ENCODE measurements at regions not wholly inside any gene's neighbourhood (a gene's known extent, or its start where the extent isn't known, plus 50 kb on each side); places are given as distances from the start of the nearest gene placed in this dataset.

- no peak for TF ChIP-seq ATF3 (IDR thresholded peaks at IDR 0.05)
- TF ChIP-seq EGR1 (IDR thresholded peaks at IDR 0.05; ENCODE audit: low read depth in 2 of 2) = no peak
- no peak for TF ChIP-seq RXRA (IDR thresholded peaks at IDR 0.05)
- DNase-seq (ENCODE audit: low spot score) = no peak
- Histone ChIP-seq H3K27ac (ENCODE audit: low read depth in 1 of 2, low read length in 2 of 2) (no peak overlapping the region), H3K4me1 (ENCODE audit: control insufficient read depth in 4 of 4, insufficient read depth in 4 of 4, low read length in 3 of 4) (no peaks in the 10 kb centered on the region), H3K36me3 (ENCODE audit: control insufficient read depth in 4 of 4, insufficient read depth in 3 of 4, low read depth in 1 of 4, low read length in 3 of 4) (no peaks in the 10 kb centered on the region), H3K27me3 (ENCODE audit: control insufficient read depth in 4 of 4, insufficient read depth in 4 of 4, low read length in 3 of 4) (no peaks in the 10 kb centered on the region), H3K9ac (ENCODE audit: low read depth in 1 of 2, low read length in 2 of 2) (no peak overlapping the region), H3K9me3 (ENCODE audit: control insufficient read depth in 4 of 4, low read length in 3 of 4) (no peaks in the 10 kb centered on the region), H3K4me3 (ENCODE audit: low read depth in 1 of 3, low read length in 3 of 3) (no peak overlapping the region)
- WGBS = 69% methylated on average over 3 of the region's 3 CpGs
Observed at GRCh38 chr13:23513455-23513854, 56.8 kb upstream of the TNFRSF19 start.

- no peak for TF ChIP-seq FOXA2 (IDR thresholded peaks at IDR 0.05)
- TF ChIP-seq TAF1 (conservative IDR thresholded peaks at IDR 0.05) = no peak
- TF ChIP-seq YY1 (IDR thresholded peaks at IDR 0.05) = no peak
- no peak for TF ChIP-seq ZBTB33 (IDR thresholded peaks at IDR 0.05)
- no peak for TF ChIP-seq SP1 (IDR thresholded peaks at IDR 0.05)
- TF ChIP-seq FOXA1 (IDR thresholded peaks at IDR 0.05) = no peak
- TF ChIP-seq GABPA (IDR thresholded peaks at IDR 0.05 in 1 of 2, conservative IDR thresholded peaks at IDR 0.05 in 1 of 2) = no peak
- no peak for TF ChIP-seq RAD21 (IDR thresholded peaks at IDR 0.05)
- TF ChIP-seq MAX (IDR thresholded peaks at IDR 0.05) = no peak
- no peak for TF ChIP-seq RXRA (IDR thresholded peaks at IDR 0.05)
- no peak for TF ChIP-seq ATF3 (IDR thresholded peaks at IDR 0.05)
- no peak for TF ChIP-seq CTCF (IDR thresholded peaks at IDR 0.05; ENCODE audit: low read depth, low read length, missing input control)
- no peak for TF ChIP-seq HNF4G (IDR thresholded peaks at IDR 0.05)
- no peak for TF ChIP-seq REST (IDR thresholded peaks at IDR 0.05)
- no peak for TF ChIP-seq HNF4A (conservative IDR thresholded peaks at IDR 0.05)
- TF ChIP-seq EGR1 (IDR thresholded peaks at IDR 0.05; ENCODE audit: low read depth in 2 of 2) = no peak
- no peaks in the 10 kb centered on the region for H3K9me3 ChIP-seq (ENCODE audit: control insufficient read depth in 4 of 4, low read length in 3 of 4)
Observed at GRCh38 chr13:23514076-23514475, 56.1 kb upstream of the TNFRSF19 start.

More at GRCh38 chr13:23514076-23514475, 56.1 kb upstream of the TNFRSF19 start:
- H3K4me1 ChIP-seq (ENCODE audit: control insufficient read depth in 4 of 4, insufficient read depth in 4 of 4, low read length in 3 of 4) = no peaks in the 10 kb centered on the region
- H3K36me3 ChIP-seq (ENCODE audit: control insufficient read depth in 4 of 4, insufficient read depth in 3 of 4, low read depth in 1 of 4, low read length in 3 of 4) = no peaks in the 10 kb centered on the region
- no peak for DNase-seq (ENCODE audit: low spot score)
- no peaks in the 10 kb centered on the region for H3K27me3 ChIP-seq (ENCODE audit: control insufficient read depth in 4 of 4, insufficient read depth in 4 of 4, low read length in 3 of 4)
- H3K9ac ChIP-seq (ENCODE audit: low read depth in 1 of 2, low read length in 2 of 2) = no peak overlapping the region
- no peak overlapping the region for H3K4me3 ChIP-seq (ENCODE audit: low read depth in 1 of 3, low read length in 3 of 3)
- no peak overlapping the region for H3K27ac ChIP-seq (ENCODE audit: low read depth in 1 of 2, low read length in 2 of 2)
- WGBS = 83% methylated on average over 4 of the region's 4 CpGs
